ENCODE measurements at regions not wholly inside any gene's neighbourhood (a gene's known extent, or its start where the extent isn't known, plus 50 kb on each side); places are given as distances from the start of the nearest gene placed in this dataset.
"Not testable (repeated sequence)": the region's sequence is repeated elsewhere in the genome, so short reads cannot be mapped to it uniquely, and the experiment has no call there.

GRCh38 chr16:86833136-86833535, 254.8 kb downstream of the FOXL1 start:
- intact Hi-C loops (cut with DNase I): no loop called here
- ATAC-seq (peak; percentile 35), DNase-seq (ENCODE audit: missing footprints) (no peak)

GRCh38 chr16:86834451-86835035, 256.2 kb downstream of the FOXL1 start:
- DNase-seq (ENCODE audit: missing footprints): no peak
- no peak for ATAC-seq
- intact Hi-C loops (cut with DNase I): no loop called here

GRCh38 chr16:86835982-86836381, 257.6 kb downstream of the FOXL1 start:
- ATAC-seq: no peak
- intact Hi-C loops (cut with DNase I): no loop called here
- DNase-seq (ENCODE audit: missing footprints): no peak

- intact Hi-C loops (cut with DNase I): no loop called here
- DNase-seq (ENCODE audit: missing footprints): no peak
- ATAC-seq: no peak
Measured at GRCh38 chr16:86836503-86837129, 258.3 kb downstream of the FOXL1 start.

- intact Hi-C loops (cut with DNase I): no loop called here
- no peak for ATAC-seq
- no peak for DNase-seq (ENCODE audit: missing footprints)
Measured at GRCh38 chr16:86843812-86844211, 265.5 kb downstream of the FOXL1 start.

GRCh38 chr16:86844695-86845094, 266.3 kb downstream of the FOXL1 start:
- intact Hi-C loops (cut with DNase I): no loop called here
- ATAC-seq (no peak), DNase-seq (ENCODE audit: missing footprints) (no peak)

- DNase-seq (ENCODE audit: missing footprints) (no peak), ATAC-seq (no peak)
- intact Hi-C loops (cut with DNase I): no loop called here
Measured at GRCh38 chr16:86846136-86846535, 267.8 kb downstream of the FOXL1 start.

- intact Hi-C loops (cut with DNase I): no loop called here
- ATAC-seq: no peak
- no peak for DNase-seq (ENCODE audit: missing footprints)
Measured at GRCh38 chr16:86848821-86849220, 270.5 kb downstream of the FOXL1 start.

GRCh38 chr16:86850670-86851069, 272.3 kb downstream of the FOXL1 start:
- ATAC-seq (no peak), DNase-seq (ENCODE audit: missing footprints) (no peak)
- intact Hi-C loops (cut with DNase I): no loop called here

- ATAC-seq (no peak), DNase-seq (ENCODE audit: missing footprints) (no peak)
- intact Hi-C loops (cut with DNase I): no loop called here
Measured at GRCh38 chr16:86852135-86852534, 273.8 kb downstream of the FOXL1 start.

- intact Hi-C loops (cut with DNase I): no loop called here
- ATAC-seq (no peak), DNase-seq (ENCODE audit: missing footprints) (no peak)
Measured at GRCh38 chr16:86854058-86854621, 275.8 kb downstream of the FOXL1 start.

- no peak for ATAC-seq
- no peak for DNase-seq (ENCODE audit: missing footprints)
- intact Hi-C loops (cut with DNase I): no loop called here
Measured at GRCh38 chr16:86854626-86855294, 276.4 kb downstream of the FOXL1 start.

- ATAC-seq (no peak), DNase-seq (ENCODE audit: missing footprints) (no peak)
- intact Hi-C loops (cut with DNase I): no loop called here
Measured at GRCh38 chr16:86856946-86857586, 278.7 kb downstream of the FOXL1 start.

- no peak for DNase-seq (ENCODE audit: missing footprints)
- intact Hi-C loops (cut with DNase I): no loop called here
Measured at GRCh38 chr16:86857807-86858206, 279.5 kb downstream of the FOXL1 start.

GRCh38 chr16:86858501-86858900, 280.2 kb downstream of the FOXL1 start:
- ATAC-seq (no peak), DNase-seq (ENCODE audit: missing footprints) (no peak)
- intact Hi-C loops (cut with DNase I): no loop called here

More at GRCh38 chr16:86857807-86858206, 279.5 kb downstream of the FOXL1 start:
- no peak for ATAC-seq

- DNase-seq (ENCODE audit: missing footprints); ATAC-seq; intact Hi-C loops (cut with DNase I): not testable (repeated sequence)
Measured at GRCh38 chr16:86861270-86861858, 283.0 kb downstream of the FOXL1 start.

GRCh38 chr16:86862595-86863280, 284.4 kb downstream of the FOXL1 start:
- intact Hi-C loops (cut with DNase I): no loop called here
- no peak for DNase-seq (ENCODE audit: missing footprints)
- ATAC-seq: no peak

- ATAC-seq: no peak
- DNase-seq (ENCODE audit: missing footprints): no peak
- intact Hi-C loops (cut with DNase I): no loop called here
Measured at GRCh38 chr16:86863609-86864008, 285.3 kb downstream of the FOXL1 start.

- intact Hi-C loops (cut with DNase I): no loop called here
Measured at GRCh38 chr16:86864586-86864985, 286.2 kb downstream of the FOXL1 start.

More at GRCh38 chr16:86864586-86864985, 286.2 kb downstream of the FOXL1 start:
- DNase-seq (ENCODE audit: missing footprints) (no peak), ATAC-seq (no peak)

Measured in Right ventricle myocardium inferior (tissue), 1 donor.